K562 (cell line): ENCODE measurements at regions not wholly inside any gene's neighbourhood (a gene's known extent, or its start where the extent isn't known, plus 50 kb on each side); places are given as distances from the start of the nearest gene placed in this dataset.

Experiments used
- FOXK1 ChIP-seq: sonication (generic); formaldehyde crosslinking; IDR thresholded peaks from 2 replicates; pipeline ENCODE4 v1.8.0; 2022; ENCODE audit warnings: missing genetic modification reagents, mild to moderate bottlenecking, borderline replicate concordance
- NONO ChIP-seq, 2 experiments: fragments of 200-400 bp in 1 of 2; fragments of 450-650 bp in 1 of 2; formaldehyde crosslinking in 1 of 2; IDR thresholded peaks; 2 replicates each; pipeline ENCODE4 v1.6.1; 2017; ENCODE audit warnings: low read depth in 2 of 2, mild to moderate bottlenecking in 2 of 2, moderate library complexity in 2 of 2, low read length in 1 of 2
- POLR2A ChIP-seq: fragments of 450-650 bp; conservative IDR thresholded peaks from 2 replicates; pipeline ENCODE4 v1.6.1; 2016
- PURB ChIP-seq: sonication (generic); formaldehyde crosslinking; IDR thresholded peaks from 2 replicates; pipeline ENCODE4 v1.9.0; 2021; ENCODE audit warnings: low read depth, mild to moderate bottlenecking, missing genetic modification reagents
- SREBF2 ChIP-seq: sonication (generic); formaldehyde crosslinking; IDR thresholded peaks from 2 replicates; pipeline ENCODE4 v1.4.0; 2020; ENCODE audit warnings: mild to moderate bottlenecking, missing genetic modification reagents
- TGIF2 ChIP-seq: sonication (generic); formaldehyde crosslinking; IDR thresholded peaks from 2 replicates; pipeline ENCODE4 v1.8.1; 2022; ENCODE audit warnings: mild to moderate bottlenecking, missing genetic modification reagents, moderate library complexity

DNA sequence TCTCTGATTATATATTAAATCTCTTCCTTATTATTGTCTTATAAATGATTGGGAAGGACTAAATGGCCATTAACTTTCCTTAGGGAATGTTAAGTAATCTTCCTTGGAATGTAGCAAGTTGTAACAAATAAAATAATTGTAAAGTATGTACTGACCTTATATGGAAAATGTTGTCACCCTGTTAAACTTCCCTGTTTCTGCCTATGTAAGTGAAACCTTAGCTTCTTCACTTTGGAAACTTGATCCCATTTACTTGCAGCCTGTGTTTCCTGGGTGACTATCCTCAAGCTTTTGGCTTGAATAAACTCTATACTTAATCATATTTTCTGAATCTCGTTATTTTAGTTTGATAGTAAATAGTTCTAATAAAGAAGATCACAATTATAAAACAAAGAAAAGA, 519.5 kb upstream of the PTCHD4 start:
- TF ChIP-seq FOXK1 = no peak
- no peak for TF ChIP-seq PURB (CRISPR knock-in tag)
- no peak for TF ChIP-seq NONO (IDR thresholded peaks at IDR 0.05; ENCODE audit: low read depth in 2 of 2, low read length in 1 of 2)
- TF ChIP-seq POLR2A = no peak
- no peak for TF ChIP-seq TGIF2 (CRISPR knock-in tag)
- TF ChIP-seq SREBF2 = no peak
